Esophagus muscularis mucosa (tissue), 4 donors: ENCODE measurements at regions not wholly inside any gene's neighbourhood (a gene's known extent, or its start where the extent isn't known, plus 50 kb on each side); places are given as distances from the start of the nearest gene placed in this dataset.

Experiments used
- CTCF ChIP-seq, 3 experiments: fragments of 200-600 bp in 2 of 3; fragments of 450-650 bp in 1 of 3; sonication (generic) in 2 of 3; IDR thresholded peaks; one replicate each; pipeline ENCODE4 v1.5.1; 2017 to 2019; ENCODE audit warnings: antibody characterized with exemption in 3 of 3, mild to moderate bottlenecking in 2 of 3, moderate library complexity in 1 of 3
- EP300 ChIP-seq: sonication (generic); formaldehyde crosslinking; IDR thresholded peaks from one replicate; pipeline ENCODE4 v1.6.1; 2017; ENCODE audit warnings: antibody characterized with exemption
- POLR2A ChIP-seq: fragments of 450-650 bp; IDR thresholded peaks from one replicate; pipeline ENCODE4 v1.6.1; 2017; ENCODE audit warnings: antibody characterized with exemption, moderate library complexity, mild to moderate bottlenecking, low read depth
- POLR2AphosphoS5 ChIP-seq, 2 donors: sonication (generic); formaldehyde crosslinking; IDR thresholded peaks; one replicate each; pipeline ENCODE4 v1.6.1; 2017; ENCODE audit warnings: antibody characterized with exemption in 2 of 2

GRCh38 chrX:113048480-113048879 lies 207.8 kb upstream of the AMOT start:
- TF ChIP-seq CTCF (IDR thresholded peaks at IDR 0.05), result no peak
- no peak for TF ChIP-seq POLR2A
- TF ChIP-seq POLR2AphosphoS5 (IDR thresholded peaks at IDR 0.05), result no peak
- TF ChIP-seq EP300, result no peak
